Heart left ventricle (tissue), 13 donors: ENCODE measurements at regions not wholly inside any gene's neighbourhood (a gene's known extent, or its start where the extent isn't known, plus 50 kb on each side); places are given as distances from the start of the nearest gene placed in this dataset.

ENCODE experiments used
- POLR2A ChIP-seq, 2 donors: fragments of 450-650 bp; IDR thresholded peaks; one replicate each; pipeline ENCODE4 v1.6.1; 2017; ENCODE audit warnings: antibody characterized with exemption in 2 of 2, mild to moderate bottlenecking in 2 of 2, moderate library complexity in 2 of 2
- TF ChIP-seq, protein P1 (sequence below), 12 donors: fragments of 200-600 bp; sonication (generic) in 4 of 12; IDR thresholded peaks; one replicate each; pipeline versions ENCODE4 v1.5.0 to v1.8.0; 2018 to 2022; ENCODE audit warnings: antibody characterized with exemption in 12 of 12, mild to moderate bottlenecking in 5 of 12
- donor health status: ischemic (EF 13 %, LVEDD 7.1; RV severe dilation, severe dysfunction).
- donor health status: DM: no; HTN: yes; CAD: no.
- donor health status: DM: no; HTN: no; CAD: no.
- donor health status: ischemic (EF 25% LVEDD 6.9; RV normal size, moderate dysfunction).
- donor health status: ischemic (EF 25% LVEDD 5.7; RV mildly dilated, moderate dysfunction).
- donor health status: ischemic (EF 35%, LVEDD 5.7; RV mildly dilated, moderate dysfunction).
- donor health status: nonischemic (EF 11% LVEDD 7.7; RV severe dilation, severe dysfunction).
- donor health status: DM: yes; HTN: yes; CAD: no.
- donor health status: PGD.
- donor health status: ischemic (EF 29% LVEDD 5.4; RV normal size, mild dysfunction).
- donor health status: nonischemic (EF 23%, LVEDD 6.1; RV moderate dilation, normal function).

DNA sequence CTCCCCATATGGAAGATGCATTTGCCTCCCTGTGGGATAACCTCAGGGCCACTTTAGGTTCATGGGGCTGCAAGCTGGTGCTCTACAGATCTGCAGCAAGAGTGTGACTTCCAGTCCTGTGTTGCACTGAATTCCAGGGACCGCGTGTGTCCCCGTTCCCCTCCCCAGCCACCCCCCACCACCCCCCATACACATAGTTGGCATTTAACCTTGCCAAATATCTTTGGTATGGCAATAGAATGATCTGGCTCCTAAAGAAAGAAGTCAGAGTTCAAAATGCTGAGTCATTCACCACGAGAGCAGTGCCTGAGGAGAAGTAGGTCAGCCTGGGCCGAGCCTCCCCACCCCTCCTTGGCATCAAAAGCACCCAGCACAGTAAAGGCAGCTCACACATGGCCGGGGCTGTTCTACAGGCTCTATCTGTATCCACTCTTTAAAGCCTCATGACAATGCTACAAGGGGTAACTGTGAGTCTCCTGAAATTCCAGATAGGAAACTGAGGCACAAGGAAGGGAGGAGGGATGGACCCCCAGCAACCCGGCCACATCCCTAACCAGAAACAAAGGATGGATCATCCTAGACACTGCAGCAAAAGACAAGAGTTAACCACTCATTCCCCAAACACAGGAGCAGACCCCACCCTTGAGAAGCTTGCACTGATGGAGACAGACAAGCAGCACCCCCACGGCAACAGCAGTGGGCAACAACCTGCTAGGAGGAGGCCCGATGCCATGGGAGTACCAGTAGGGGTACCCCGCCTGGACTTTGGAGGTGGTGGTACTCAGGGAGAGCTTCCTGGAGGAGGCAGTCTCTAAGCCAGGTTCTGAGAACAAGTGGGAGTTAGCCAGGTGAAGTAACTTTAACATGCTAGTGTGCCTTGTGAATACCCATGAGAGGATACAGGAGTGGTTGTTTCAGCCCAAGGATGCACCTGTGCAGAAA is 70.3 kb upstream of the NANOS1 start:
- TF ChIP-seq, protein P1, sequence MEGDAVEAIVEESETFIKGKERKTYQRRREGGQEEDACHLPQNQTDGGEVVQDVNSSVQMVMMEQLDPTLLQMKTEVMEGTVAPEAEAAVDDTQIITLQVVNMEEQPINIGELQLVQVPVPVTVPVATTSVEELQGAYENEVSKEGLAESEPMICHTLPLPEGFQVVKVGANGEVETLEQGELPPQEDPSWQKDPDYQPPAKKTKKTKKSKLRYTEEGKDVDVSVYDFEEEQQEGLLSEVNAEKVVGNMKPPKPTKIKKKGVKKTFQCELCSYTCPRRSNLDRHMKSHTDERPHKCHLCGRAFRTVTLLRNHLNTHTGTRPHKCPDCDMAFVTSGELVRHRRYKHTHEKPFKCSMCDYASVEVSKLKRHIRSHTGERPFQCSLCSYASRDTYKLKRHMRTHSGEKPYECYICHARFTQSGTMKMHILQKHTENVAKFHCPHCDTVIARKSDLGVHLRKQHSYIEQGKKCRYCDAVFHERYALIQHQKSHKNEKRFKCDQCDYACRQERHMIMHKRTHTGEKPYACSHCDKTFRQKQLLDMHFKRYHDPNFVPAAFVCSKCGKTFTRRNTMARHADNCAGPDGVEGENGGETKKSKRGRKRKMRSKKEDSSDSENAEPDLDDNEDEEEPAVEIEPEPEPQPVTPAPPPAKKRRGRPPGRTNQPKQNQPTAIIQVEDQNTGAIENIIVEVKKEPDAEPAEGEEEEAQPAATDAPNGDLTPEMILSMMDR (IDR thresholded peaks at IDR 0.05) = no peak
- TF ChIP-seq POLR2A (IDR thresholded peaks at IDR 0.05) = no peak
